ENCODE measurements at regions not wholly inside any gene's neighbourhood (a gene's known extent, or its start where the extent isn't known, plus 50 kb on each side); places are given as distances from the start of the nearest gene placed in this dataset.
A peak's percentile ranks its signal among the peaks of the same experiment; 100 is the strongest.

GRCh38 chr13:82688400-82688994 is 1193.8 kb downstream of the SLITRK1 start:
- H3K27me3 ChIP-seq (ENCODE audit: control insufficient read depth in 4 of 4, insufficient read depth in 4 of 4, low read length in 3 of 4), result no peaks in the 10 kb centered on the region
- H3K9me3 ChIP-seq (ENCODE audit: control insufficient read depth in 4 of 4, low read length in 3 of 4), result no peaks in the 10 kb centered on the region
- TF ChIP-seq FOXA1 (IDR thresholded peaks at IDR 0.05) (no peak), YY1 (IDR thresholded peaks at IDR 0.05) (no peak), JUND (IDR thresholded peaks at IDR 0.05) (no peak), ZBTB33 (IDR thresholded peaks at IDR 0.05) (no peak), NR2F2 (IDR thresholded peaks at IDR 0.05) (no peak), RAD21 (IDR thresholded peaks at IDR 0.05) (no peak), REST (IDR thresholded peaks at IDR 0.05) (no peak), HNF4A (conservative IDR thresholded peaks at IDR 0.05) (no peak), EGR1 (IDR thresholded peaks at IDR 0.05; ENCODE audit: low read depth in 2 of 2) (no peak), ATF3 (IDR thresholded peaks at IDR 0.05) (no peak), TAF1 (conservative IDR thresholded peaks at IDR 0.05) (no peak), MAX (IDR thresholded peaks at IDR 0.05) (no peak), FOXA2 (IDR thresholded peaks at IDR 0.05) (no peak), RXRA (IDR thresholded peaks at IDR 0.05) (no peak), SP1 (IDR thresholded peaks at IDR 0.05) (no peak), HNF4G (IDR thresholded peaks at IDR 0.05) (no peak), GABPA (IDR thresholded peaks at IDR 0.05 in 1 of 2, conservative IDR thresholded peaks at IDR 0.05 in 1 of 2) (no peak), CTCF (IDR thresholded peaks at IDR 0.05; ENCODE audit: low read depth, low read length, missing input control) (no peak)
- 10% methylated on average over 2 of the region's 2 CpGs for WGBS
- peak overlapping the region in 1 of 2 donors; percentile 4 for H3K27ac ChIP-seq (ENCODE audit: low read depth in 1 of 2, low read length in 2 of 2)
- peaks cover 0 to 4% (median 1%) of the 10 kb centered on the region in 4 donors for H3K4me1 ChIP-seq (ENCODE audit: control insufficient read depth in 4 of 4, insufficient read depth in 4 of 4, low read length in 3 of 4)
- H3K36me3 ChIP-seq (ENCODE audit: control insufficient read depth in 4 of 4, insufficient read depth in 3 of 4, low read depth in 1 of 4, low read length in 3 of 4), result no peaks in the 10 kb centered on the region
- H3K4me3 ChIP-seq (ENCODE audit: low read depth in 1 of 3, low read length in 3 of 3), result peak overlapping the region; percentile 44 to 59 (median 46)
- DNase-seq (ENCODE audit: low spot score), result no peak
- H3K9ac ChIP-seq (ENCODE audit: low read depth in 1 of 2, low read length in 2 of 2), result peak overlapping the region in 1 of 2 donors; percentile 49
